Renal cortex interstitium (tissue), 11 donors: ENCODE measurements at regions not wholly inside any gene's neighbourhood (a gene's known extent, or its start where the extent isn't known, plus 50 kb on each side); places are given as distances from the start of the nearest gene placed in this dataset.

Experiments
- DNase-seq, 11 donors: peaks; one replicate each; pipeline ENCODE4 v3.0.0-alpha.2; 2013; ENCODE audit warnings: low read depth in 9 of 11, low spot score in 4 of 11; ENCODE audit errors: extremely low read depth in 1 of 11

GRCh38 chr18:25469489-25469888, 117.5 kb upstream of the ZNF521 start:
- DNase-seq: no peak

GRCh38 chr18:25467226-25467987, 115.4 kb upstream of the ZNF521 start:
- peak in 1 of 11 donors; percentile 24 for DNase-seq

GRCh38 chr18:25465152-25465732, 113.3 kb upstream of the ZNF521 start:
- no peak for DNase-seq

GRCh38 chr18:25464227-25464626, 112.3 kb upstream of the ZNF521 start:
- peak in 1 of 11 donors; percentile 18 for DNase-seq

- DNase-seq: no peak
Measured at GRCh38 chr18:25463726-25464125, 111.8 kb upstream of the ZNF521 start.

GRCh38 chr18:25459814-25460213, 107.8 kb upstream of the ZNF521 start:
- DNase-seq: no peak

GRCh38 chr18:25457601-25458000, 105.6 kb upstream of the ZNF521 start:
- DNase-seq: no peak

GRCh38 chr18:25457126-25457525, 105.2 kb upstream of the ZNF521 start:
- no peak for DNase-seq

GRCh38 chr18:25456334-25457010, 104.5 kb upstream of the ZNF521 start:
- DNase-seq: no peak

- DNase-seq: no peak
Measured at GRCh38 chr18:25455646-25456045, 103.7 kb upstream of the ZNF521 start.

GRCh38 chr18:25455159-25455558, 103.2 kb upstream of the ZNF521 start:
- no peak for DNase-seq

GRCh38 chr18:25454730-25455129, 102.8 kb upstream of the ZNF521 start:
- no peak for DNase-seq

- DNase-seq: no peak
Measured at GRCh38 chr18:25454270-25454659, 102.3 kb upstream of the ZNF521 start.

- DNase-seq: no peak
Measured at GRCh38 chr18:25453556-25454269, 101.7 kb upstream of the ZNF521 start.

- no peak for DNase-seq
Measured at GRCh38 chr18:25451077-25451658, 99.2 kb upstream of the ZNF521 start.

- no peak for DNase-seq
Measured at GRCh38 chr18:25449046-25449445, 97.1 kb upstream of the ZNF521 start.

GRCh38 chr18:25446972-25447371, 95.0 kb upstream of the ZNF521 start:
- DNase-seq: no peak

- DNase-seq: no peak
Measured at GRCh38 chr18:25445430-25445829, 93.5 kb upstream of the ZNF521 start.

GRCh38 chr18:25443776-25444175, 91.8 kb upstream of the ZNF521 start:
- DNase-seq: no peak
